ENCODE measurements at regions not wholly inside any gene's neighbourhood (a gene's known extent, or its start where the extent isn't known, plus 50 kb on each side); places are given as distances from the start of the nearest gene placed in this dataset.

GRCh38 chr1:34277150-34277549 is 100.4 kb downstream of the C1orf94 start:
- intact Hi-C loops (cut with micrococcal nuclease): no loop called here
- no peaks in the 10 kb centered on the region for H3K36me3 ChIP-seq (replicated peaks in 1 of 2; ENCODE audit: control insufficient read depth in 1 of 2, insufficient read depth in 2 of 2, low read length in 2 of 2)
- no peaks in the 10 kb centered on the region for H3K9me3 ChIP-seq (replicated peaks in 1 of 2; ENCODE audit: control insufficient read depth in 1 of 2, insufficient read depth in 1 of 2, low read length in 2 of 2)
- no peak overlapping the region for H3K4me3 ChIP-seq (replicated peaks in 1 of 3; ENCODE audit: low read depth in 2 of 3, low read length in 3 of 3)
- no peak for DNase-seq
- H3K27ac Mint-ChIP-seq: no peak overlapping the region
- no peaks in the 10 kb centered on the region for H4K20me1 ChIP-seq (ENCODE audit: insufficient read depth, low read length)
- H3K27me3 ChIP-seq (ENCODE audit: control insufficient read depth in 2 of 2, insufficient read depth in 2 of 2, low read length in 2 of 2): no peaks in the 10 kb centered on the region
- no peaks in the 10 kb centered on the region for H3K4me1 Mint-ChIP-seq
- no peaks in the 10 kb centered on the region for H3K79me2 ChIP-seq (ENCODE audit: insufficient read depth, low read length)
- H2AFZ ChIP-seq (ENCODE audit: insufficient read depth, low read depth, low read length, poor library complexity, severe bottlenecking): no peak overlapping the region
- H3K27me3 Mint-ChIP-seq (ENCODE audit: low read depth in 3 of 3): peaks cover 0 to 1% (median 0%) of the 10 kb centered on the region in 3 donors
- no peaks in the 10 kb centered on the region for H3K36me3 Mint-ChIP-seq
- no peak overlapping the region for H3K4me2 ChIP-seq (replicated peaks; ENCODE audit: extremely low read depth, low read length, poor library complexity, severe bottlenecking)
- H3K9me3 Mint-ChIP-seq: peaks cover 0 to 2% (median 2%) of the 10 kb centered on the region in 7 donors
- 100% methylated on average over 1 of the region's 2 CpGs for WGBS (ENCODE audit: insufficient coverage)
- no peak overlapping the region for H3K27ac ChIP-seq (ENCODE audit: low read depth in 1 of 2, low read length in 2 of 2)
- H3K4me3 Mint-ChIP-seq: no peak overlapping the region
- H3K9ac ChIP-seq (ENCODE audit: insufficient read depth, low read length, poor library complexity, severe bottlenecking): no peak overlapping the region
- no peaks in the 10 kb centered on the region for H3K4me1 ChIP-seq (ENCODE audit: control insufficient read depth in 1 of 2, insufficient read depth in 2 of 2, low read length in 2 of 2)
- TF ChIP-seq CTCF (IDR thresholded peaks at IDR 0.05): no peak

- Histone ChIP-seq H3K9me3 (replicated peaks in 1 of 2; ENCODE audit: control insufficient read depth in 1 of 2, insufficient read depth in 1 of 2, low read length in 2 of 2) (no peaks in the 10 kb centered on the region), H2AFZ (ENCODE audit: insufficient read depth, low read depth, low read length, poor library complexity, severe bottlenecking) (no peak overlapping the region), H3K36me3 (replicated peaks in 1 of 2; ENCODE audit: control insufficient read depth in 1 of 2, insufficient read depth in 2 of 2, low read length in 2 of 2) (no peaks in the 10 kb centered on the region), H3K4me2 (replicated peaks; ENCODE audit: extremely low read depth, low read length, poor library complexity, severe bottlenecking) (no peak overlapping the region), H3K79me2 (ENCODE audit: insufficient read depth, low read length) (no peaks in the 10 kb centered on the region), H3K27ac (ENCODE audit: low read depth in 1 of 2, low read length in 2 of 2) (no peak overlapping the region), H3K4me1 (ENCODE audit: control insufficient read depth in 1 of 2, insufficient read depth in 2 of 2, low read length in 2 of 2) (no peaks in the 10 kb centered on the region), H3K4me3 (replicated peaks in 1 of 3; ENCODE audit: low read depth in 2 of 3, low read length in 3 of 3) (no peak overlapping the region), H3K9ac (ENCODE audit: insufficient read depth, low read length, poor library complexity, severe bottlenecking) (no peak overlapping the region), H4K20me1 (ENCODE audit: insufficient read depth, low read length) (no peaks in the 10 kb centered on the region), H3K27me3 (ENCODE audit: control insufficient read depth in 2 of 2, insufficient read depth in 2 of 2, low read length in 2 of 2) (no peaks in the 10 kb centered on the region)
- Mint-ChIP-seq H3K9me3 (peaks cover 0 to 4% (median 2%) of the 10 kb centered on the region in 7 donors), H3K27ac (no peak overlapping the region), H3K27me3 (ENCODE audit: low read depth in 3 of 3) (peaks cover 0 to 1% (median 0%) of the 10 kb centered on the region in 3 donors), H3K4me3 (no peak overlapping the region), H3K4me1 (no peaks in the 10 kb centered on the region), H3K36me3 (no peaks in the 10 kb centered on the region)
- intact Hi-C loops (cut with micrococcal nuclease): no loop called here
- no CpG with 5 or more reads among the region's 4 CpGs for WGBS (ENCODE audit: insufficient coverage)
- no peak for DNase-seq
- no peak for TF ChIP-seq CTCF (IDR thresholded peaks at IDR 0.05)
Observed at GRCh38 chr1:34278211-34278610, 101.5 kb downstream of the C1orf94 start.
